NCI-H524 treated with DMSO at 0.1 percent for 48 hours (cell line): ENCODE measurements at regions not wholly inside any gene's neighbourhood (a gene's known extent, or its start where the extent isn't known, plus 50 kb on each side); places are given as distances from the start of the nearest gene placed in this dataset.
"Not testable (repeated sequence)": the region's sequence is repeated elsewhere in the genome, so short reads cannot be mapped to it uniquely, and the experiment has no call there.

ENCODE experiments used
- DNase-seq: peaks from one replicate; lab custom pipeline; 2025; lab: John Stamatoyannopoulos, UW

GRCh38 chr2:11072550-11072949 lies 82.7 kb upstream of the SLC66A3 start:
- no peak for DNase-seq

GRCh38 chr2:11073251-11073650 lies 82.0 kb upstream of the SLC66A3 start:
- DNase-seq, result no peak

GRCh38 chr2:11073776-11074175 lies 81.5 kb upstream of the SLC66A3 start:
- DNase-seq, result no peak

GRCh38 chr2:11074246-11074820 lies 80.9 kb upstream of the SLC66A3 start:
- no peak for DNase-seq

GRCh38 chr2:11075221-11075620 lies 80.0 kb upstream of the SLC66A3 start:
- no peak for DNase-seq

DNA sequence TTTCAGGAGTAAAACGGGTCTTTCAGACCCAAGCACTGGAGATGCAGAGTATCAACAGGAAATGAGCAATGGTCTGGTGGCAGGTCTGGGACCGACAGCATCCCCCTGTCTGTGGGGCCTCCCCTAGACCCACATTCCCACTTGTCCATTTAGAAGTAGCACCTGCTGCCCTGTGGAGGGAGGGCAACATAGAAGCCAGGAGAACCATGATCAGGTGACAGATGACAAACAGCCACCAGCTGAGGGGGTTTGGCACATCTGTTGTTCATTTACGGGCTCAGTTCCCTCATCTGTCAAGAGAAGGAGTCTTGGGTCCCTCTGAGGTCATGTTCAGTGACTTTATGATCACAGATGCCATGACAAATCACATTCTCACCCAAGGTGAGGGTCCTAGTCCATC lies 77.9 kb upstream of the SLC66A3 start:
- no peak for DNase-seq

DNA sequence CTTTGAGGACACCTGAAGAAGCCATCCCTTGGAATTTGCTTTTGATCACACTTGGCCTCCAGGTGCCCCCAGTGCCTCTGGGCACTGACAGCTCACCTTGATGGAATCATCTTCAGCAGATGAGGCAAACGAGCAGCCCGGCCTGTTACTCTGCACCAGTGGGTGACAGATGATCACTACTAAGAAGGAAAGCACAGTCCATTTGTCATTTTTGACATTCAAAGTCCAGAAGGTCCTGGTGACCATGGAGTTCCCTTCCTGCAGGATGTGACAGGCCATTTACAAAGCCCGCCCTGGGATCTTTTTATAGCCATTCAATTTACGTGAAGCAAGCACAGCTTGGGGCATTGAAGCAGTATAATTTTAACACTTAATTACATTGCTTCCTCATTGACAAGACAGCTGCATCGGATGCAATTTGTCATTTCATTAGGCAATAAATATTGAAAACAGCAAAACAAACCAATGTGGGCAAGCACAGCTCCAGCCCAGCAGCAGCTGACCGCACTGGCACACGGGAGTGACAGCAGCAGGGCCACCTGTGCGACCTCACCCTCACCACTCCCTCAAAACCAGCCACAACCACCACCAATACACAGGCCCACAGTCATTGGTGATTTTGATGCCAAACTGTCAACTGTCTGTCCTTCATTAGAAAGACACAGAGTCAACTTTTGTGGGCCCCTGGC lies 76.0 kb upstream of the SLC66A3 start:
- DNase-seq, result no peak

GRCh38 chr2:11080253-11081115 lies 74.8 kb upstream of the SLC66A3 start:
- peak; percentile 87 for DNase-seq

DNA sequence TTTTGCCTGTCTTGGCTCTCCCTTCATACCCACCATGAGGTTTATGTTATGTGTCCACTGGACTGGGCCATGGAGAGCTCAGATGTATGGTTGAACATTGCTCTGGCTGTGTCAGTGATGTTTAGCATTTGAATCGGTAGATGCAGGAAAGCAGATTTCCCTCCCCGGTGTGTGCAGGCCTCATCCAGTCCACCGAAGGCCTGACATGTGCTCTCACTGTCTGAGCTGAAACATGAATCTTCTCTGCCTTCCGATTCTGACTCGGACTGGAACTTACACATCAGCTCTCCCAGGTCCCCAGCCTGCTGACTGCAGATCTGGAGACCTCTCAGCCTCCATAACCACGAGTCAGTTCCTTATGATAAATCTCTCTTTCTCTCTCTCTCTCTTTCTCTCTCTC lies 72.4 kb upstream of the SLC66A3 start:
- DNase-seq, result no peak

DNA sequence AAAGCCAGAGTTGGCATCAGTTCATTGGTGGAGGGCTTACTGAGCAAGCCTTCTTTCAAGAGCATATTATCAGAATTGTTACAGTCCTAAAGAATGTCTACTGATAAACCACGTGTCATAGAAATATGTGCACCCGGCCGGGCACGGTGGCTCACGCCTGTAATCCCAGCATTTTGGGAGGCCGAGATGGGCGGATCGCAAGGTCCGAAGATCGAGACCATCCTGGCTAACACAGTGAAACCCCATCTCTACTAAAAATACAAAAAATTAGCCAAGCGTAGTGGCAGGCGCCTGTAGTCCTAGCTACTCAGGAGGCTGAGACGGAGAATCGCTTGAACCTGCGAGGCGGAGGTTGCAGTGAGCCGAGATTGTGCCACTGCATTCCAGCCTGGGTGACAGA lies 66.4 kb upstream of the SLC66A3 start:
- DNase-seq, result not testable (repeated sequence)

- no peak for DNase-seq
Measured at GRCh38 chr2:11090187-11090586, 65.1 kb upstream of the SLC66A3 start.

DNA sequence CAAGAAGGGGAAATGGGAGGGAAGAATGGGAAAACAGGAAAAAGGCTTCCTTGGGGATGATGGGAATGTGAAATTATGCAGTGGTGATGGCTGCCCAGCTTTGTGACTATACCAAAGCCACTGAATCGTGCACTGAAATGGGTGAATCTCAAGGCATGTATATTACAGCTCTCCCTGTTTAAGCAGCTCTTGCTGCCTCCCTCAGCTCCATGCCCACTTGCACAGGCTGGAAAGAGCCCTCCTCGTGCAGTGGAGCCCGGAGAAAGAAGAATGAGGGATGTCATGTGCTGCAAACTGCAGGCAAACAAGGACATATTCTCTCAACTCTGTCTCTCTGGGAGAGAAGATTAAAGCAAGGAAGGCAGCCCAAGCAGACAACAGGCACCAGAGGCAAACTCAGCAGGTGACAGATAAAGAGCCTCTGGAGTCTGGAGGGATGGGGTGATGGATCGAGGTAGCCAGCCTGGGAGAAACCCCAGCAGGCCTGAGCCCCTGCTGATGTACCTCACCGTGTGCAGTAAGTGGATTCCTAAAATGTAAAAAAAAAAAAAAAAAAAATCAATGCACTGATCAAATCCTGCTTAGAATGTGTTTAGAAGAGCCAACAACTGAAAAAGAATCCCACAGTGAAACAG lies 62.4 kb upstream of the SLC66A3 start:
- DNase-seq, result no peak

DNA sequence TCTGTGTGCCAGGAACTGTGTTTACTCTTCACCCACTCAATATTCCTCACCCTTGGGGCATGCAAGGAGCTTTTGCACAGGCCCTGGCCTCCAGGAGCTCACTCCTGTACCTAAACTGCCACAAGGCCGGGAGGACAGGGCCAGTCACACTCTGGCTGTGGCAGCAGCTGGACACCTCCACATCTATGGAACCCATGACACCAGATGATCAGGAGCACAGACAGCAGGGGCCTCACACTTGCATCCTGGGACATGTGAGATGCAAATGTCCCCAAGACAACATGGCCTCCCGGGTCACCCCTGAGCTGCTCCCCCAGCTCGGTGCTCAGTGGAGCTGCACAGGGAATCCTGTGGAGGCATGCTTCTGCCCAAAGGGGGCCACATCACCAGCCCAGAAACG lies 61.8 kb upstream of the SLC66A3 start:
- no peak for DNase-seq

DNA sequence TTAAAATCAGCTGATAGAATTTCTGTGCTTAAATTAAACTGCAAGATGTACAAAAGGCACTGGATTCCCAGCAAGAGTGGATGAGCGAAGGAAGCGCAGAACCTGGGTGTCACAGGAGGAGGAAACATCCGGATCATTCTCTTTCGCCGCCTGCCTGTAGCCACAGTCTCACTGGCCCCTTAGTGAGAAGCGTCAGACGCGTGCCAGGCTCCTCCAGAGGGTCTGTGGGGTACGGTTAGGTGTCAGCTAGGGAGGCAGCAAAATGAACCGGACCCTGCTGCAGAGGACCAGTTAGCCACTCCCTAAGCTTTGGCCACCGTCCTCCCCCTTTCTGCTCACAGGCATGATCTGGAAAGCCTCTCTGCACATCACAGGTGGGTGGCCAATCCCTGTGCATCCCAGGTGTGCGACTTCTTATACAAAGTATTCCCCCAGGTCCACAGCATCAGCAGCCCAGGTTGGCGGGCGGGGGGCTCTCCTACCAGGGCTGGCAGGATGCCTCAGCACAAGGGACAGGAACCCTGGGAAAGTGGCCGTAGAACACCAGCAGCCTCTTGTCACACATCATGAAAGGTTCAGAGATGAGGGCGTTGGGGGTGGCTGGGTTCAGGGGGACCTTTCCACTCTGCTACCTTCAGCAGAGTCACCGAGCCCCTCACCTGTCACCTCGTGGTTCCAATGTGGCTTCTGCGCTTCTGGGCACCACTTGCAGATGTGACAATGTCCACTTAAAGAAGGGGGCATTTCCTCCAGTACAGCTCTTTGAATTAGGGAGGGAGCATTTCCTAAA lies 61.1 kb upstream of the SLC66A3 start:
- no peak for DNase-seq

DNA sequence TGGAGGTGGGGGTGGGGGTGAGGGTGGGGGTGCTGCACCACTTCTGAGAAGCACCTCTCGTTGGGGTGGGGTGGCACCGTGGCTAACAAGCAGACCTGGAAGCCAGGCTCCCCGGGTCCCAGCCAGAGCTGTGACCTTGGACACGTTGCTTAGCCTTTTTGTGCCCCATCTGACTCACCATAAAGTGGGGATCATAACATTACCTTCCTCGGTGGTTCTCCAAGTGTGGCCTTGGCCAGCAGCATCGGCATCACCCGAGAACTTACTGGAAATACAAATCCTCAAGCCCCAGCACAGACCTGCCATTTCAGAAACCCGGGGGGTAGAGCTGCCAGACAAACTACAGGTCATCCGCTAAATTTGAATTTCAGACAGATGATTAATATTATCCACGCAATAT lies 58.7 kb upstream of the SLC66A3 start:
- no peak for DNase-seq

- DNase-seq, result no peak
Measured at GRCh38 chr2:11097038-11097720, 58.1 kb upstream of the SLC66A3 start.

- DNase-seq, result no peak
Measured at GRCh38 chr2:11097854-11098387, 57.3 kb upstream of the SLC66A3 start.

- no peak for DNase-seq
Measured at GRCh38 chr2:11099122-11100065, 55.9 kb upstream of the SLC66A3 start.

GRCh38 chr2:11100130-11100529 lies 55.1 kb upstream of the SLC66A3 start:
- no peak for DNase-seq

GRCh38 chr2:11100976-11101375 lies 54.3 kb upstream of the SLC66A3 start:
- DNase-seq, result no peak
